GM12874 (cell line): ENCODE measurements at regions not wholly inside any gene's neighbourhood (a gene's known extent, or its start where the extent isn't known, plus 50 kb on each side); places are given as distances from the start of the nearest gene placed in this dataset.

Source experiments
- TF ChIP-seq, protein P1 (sequence below): IDR thresholded peaks from 2 replicates; pipeline ENCODE4 v1.5.1; 2011; ENCODE audit warnings: low read depth, mild to moderate bottlenecking, control low read depth, low read length, moderate library complexity; ENCODE audit not compliant: insufficient read depth

DNA sequence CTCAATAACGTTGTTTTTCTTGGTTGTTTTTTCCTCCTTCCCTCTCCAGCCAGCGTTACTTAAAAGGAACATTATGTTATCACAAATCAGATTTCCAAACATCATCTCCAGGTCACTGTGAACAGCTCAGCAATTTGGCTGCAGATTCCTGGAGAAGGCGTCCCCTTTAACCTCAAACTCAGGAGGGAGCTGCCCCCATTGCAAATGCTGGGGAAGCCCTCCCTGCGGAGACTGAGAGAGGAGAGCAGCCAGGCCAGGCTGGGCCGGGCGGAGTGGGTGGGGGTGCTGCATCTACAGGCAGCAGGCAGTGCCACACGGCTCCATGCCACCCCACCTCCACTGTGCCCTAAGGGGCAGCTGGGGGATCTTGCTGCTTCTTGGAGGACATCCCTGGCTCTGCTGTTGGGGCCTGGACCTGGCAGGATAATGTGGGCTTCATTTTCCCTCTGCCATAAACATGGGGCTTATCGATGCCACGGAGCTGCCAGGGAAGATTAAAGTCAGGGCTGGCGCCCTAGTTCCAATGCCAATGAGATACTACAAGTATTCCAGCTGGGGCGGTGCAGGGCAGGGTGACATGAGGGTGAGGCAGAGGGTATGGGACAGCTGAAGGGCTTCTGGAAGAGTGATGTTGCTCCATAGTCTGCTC lies 148.8 kb downstream of the PJA1 start:
- TF ChIP-seq, protein P1, sequence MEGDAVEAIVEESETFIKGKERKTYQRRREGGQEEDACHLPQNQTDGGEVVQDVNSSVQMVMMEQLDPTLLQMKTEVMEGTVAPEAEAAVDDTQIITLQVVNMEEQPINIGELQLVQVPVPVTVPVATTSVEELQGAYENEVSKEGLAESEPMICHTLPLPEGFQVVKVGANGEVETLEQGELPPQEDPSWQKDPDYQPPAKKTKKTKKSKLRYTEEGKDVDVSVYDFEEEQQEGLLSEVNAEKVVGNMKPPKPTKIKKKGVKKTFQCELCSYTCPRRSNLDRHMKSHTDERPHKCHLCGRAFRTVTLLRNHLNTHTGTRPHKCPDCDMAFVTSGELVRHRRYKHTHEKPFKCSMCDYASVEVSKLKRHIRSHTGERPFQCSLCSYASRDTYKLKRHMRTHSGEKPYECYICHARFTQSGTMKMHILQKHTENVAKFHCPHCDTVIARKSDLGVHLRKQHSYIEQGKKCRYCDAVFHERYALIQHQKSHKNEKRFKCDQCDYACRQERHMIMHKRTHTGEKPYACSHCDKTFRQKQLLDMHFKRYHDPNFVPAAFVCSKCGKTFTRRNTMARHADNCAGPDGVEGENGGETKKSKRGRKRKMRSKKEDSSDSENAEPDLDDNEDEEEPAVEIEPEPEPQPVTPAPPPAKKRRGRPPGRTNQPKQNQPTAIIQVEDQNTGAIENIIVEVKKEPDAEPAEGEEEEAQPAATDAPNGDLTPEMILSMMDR, result no peak

DNA sequence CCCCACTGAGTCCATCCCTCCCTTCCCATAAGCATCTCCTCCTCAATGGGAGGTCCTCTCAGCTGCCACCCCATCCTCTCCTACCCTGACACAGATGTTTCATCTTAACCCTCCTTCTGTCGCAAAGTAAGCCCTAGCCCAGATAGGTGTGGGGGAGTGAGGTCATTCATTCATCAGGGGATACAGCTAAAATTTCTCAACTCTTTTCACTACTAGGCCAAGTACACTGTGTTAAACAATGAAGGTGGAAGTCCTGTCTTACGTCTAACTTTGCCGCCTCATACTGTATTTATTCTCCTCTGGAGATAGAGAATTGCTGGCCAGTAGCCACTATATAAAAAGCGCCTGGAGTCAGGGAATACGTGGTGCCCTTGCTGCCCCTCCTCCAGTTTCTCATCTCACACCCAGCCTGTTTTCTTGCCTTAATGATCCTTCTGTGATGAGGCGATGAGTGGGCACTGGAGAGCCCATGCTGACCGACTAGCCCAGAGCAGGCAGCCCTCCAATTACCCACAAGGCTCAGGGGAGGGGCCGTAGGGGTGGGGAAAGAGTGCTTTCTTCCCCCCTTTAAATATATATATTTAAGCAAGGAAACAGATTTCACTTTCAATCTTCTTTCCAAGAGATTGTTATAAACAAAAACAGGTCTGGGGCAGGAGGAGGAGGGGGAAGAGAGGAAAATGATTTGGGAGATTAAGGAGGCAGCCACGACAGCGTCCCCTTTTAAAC lies 149.5 kb downstream of the PJA1 start:
- TF ChIP-seq, protein P1, result no peak

DNA sequence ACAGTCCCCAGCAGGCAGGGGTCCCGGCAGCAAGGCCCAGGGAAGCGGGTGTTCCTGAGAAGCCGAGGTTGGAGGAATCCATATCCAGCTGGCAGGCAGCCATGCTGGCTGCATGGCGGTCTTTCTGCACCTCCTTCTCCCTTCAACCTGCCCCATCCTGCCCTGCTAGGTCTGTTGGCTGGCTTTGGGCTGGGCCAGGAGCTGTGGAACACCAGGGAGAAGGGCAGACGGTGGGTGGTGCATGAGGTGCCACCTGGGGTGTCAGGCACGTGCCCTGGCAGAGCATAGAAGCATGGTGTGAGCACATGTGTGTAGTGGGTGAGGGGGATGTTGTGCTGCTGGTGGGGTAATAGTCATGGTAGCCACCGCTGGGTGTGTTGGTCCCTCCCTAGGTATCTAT lies 150.1 kb downstream of the PJA1 start:
- TF ChIP-seq, protein P1, result no peak

DNA sequence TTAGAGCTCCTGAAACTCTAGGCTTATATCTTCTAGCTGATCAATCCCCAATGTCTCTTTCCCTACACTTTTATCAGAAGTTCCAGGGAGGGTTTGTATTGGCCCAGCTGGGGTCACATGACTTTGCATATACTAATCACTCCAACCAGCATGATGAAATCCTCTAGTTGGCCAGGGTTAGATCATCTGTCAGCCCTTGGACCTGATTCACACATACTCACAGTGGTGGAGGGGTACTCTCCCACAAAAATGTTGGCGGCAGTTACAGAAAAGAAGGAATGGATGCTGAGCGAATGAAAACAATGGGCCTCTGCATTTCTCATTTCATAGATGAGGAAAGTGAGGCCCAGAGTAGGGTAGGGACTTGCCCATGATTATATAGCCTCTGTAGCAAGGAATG lies 151.1 kb downstream of the PJA1 start:
- TF ChIP-seq, protein P1, result no peak

DNA sequence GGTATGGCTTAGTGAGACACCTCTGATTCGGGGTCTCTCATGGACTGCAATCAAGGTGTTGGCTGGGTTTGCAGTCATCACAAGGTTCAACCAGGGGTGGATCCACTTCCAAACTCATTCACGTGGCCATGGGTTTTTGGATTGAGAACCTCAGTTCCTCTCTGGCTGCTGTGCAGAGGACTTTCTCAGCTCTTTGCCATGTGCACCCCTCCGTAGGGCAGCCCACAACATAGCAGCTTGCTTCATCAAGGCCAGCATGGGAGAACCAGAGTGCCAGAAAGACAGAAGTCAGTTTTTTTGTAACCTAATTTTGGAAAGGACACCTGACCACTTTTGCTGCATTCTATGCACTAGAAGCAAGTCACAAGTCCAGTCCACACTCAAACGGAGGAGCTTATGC lies 154.9 kb downstream of the PJA1 start:
- TF ChIP-seq, protein P1, result no peak

DNA sequence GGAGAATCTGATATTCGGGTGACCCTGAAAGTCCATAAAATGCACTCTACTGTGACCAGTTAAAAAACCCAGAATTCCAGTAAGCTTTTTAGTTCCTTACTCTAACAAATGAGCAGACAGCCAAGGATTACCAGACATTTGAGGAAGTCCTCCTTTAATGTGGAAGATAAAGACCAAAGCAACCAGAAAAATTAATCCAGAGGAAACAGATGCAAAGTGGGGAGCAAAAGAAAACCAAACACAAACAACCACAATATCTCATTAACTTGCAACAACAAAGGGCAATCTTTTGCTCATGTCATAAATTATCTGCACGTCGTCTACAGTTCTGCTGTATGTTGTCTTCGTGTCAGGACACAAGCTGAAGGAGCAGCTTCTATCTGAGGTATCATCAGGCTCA lies 164.4 kb downstream of the PJA1 start:
- TF ChIP-seq, protein P1, result no peak

DNA sequence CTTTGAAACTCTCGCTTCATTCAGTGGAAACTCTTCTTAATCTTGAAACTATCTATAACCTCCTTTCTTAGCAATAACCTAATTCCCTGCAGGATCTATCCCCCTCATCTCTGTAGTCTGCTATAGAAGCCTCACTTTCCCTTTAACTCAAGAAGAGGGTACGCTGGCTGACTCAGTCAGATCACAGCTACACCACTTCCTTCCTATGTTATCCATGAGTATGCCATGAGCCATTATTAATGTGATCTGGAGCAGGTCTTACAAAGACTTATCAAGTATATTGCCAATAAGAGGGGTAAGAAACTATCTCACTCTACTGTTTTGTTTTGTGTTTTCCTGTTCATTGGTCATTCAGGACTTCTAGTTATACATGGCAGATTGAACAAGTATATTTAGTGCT lies 165.3 kb downstream of the PJA1 start:
- TF ChIP-seq, protein P1, result no peak
